ENCODE measurements at regions not wholly inside any gene's neighbourhood (a gene's known extent, or its start where the extent isn't known, plus 50 kb on each side); places are given as distances from the start of the nearest gene placed in this dataset.

DNA sequence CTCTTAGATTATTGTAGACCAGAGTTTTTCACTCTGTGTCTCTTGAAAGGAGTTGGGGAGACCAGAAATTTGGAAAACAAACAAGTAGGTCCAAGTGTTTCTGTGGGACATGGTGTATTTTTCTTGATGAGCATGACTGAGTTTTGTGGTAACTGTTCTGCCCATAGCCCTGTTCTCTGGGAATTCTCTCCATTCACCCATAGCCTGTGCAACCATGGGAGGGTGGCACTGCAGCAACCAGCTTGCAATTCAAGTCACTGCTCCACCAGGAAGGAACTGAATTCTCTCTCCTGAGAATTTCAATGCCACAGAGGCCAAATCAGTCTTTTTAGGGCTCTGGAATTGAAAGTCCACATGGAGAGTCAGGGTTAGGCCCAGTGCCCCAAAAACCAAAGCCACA, 475.3 kb upstream of the TRPC7 start:
- TF ChIP-seq EZH2 (IDR thresholded peaks at IDR 0.05; ENCODE audit: low read depth, unreplicated experiment), result no peak
- TF ChIP-seq EZH2phosphoT487 (IDR thresholded peaks at IDR 0.05; ENCODE audit: unreplicated experiment), result no peak

All from GM23338 (cell line).